ENCODE measurements at regions not wholly inside any gene's neighbourhood (a gene's known extent, or its start where the extent isn't known, plus 50 kb on each side); places are given as distances from the start of the nearest gene placed in this dataset.

- DNase-seq: no peak
Observed at GRCh38 chr9:87824216-87824875, 58.3 kb upstream of the SPATA31E1 start.

- DNase-seq: no peak
Observed at GRCh38 chr9:87824886-87825285, 57.8 kb upstream of the SPATA31E1 start.

GRCh38 chr9:87826331-87826730 is 56.3 kb upstream of the SPATA31E1 start:
- no peak for DNase-seq

DNA sequence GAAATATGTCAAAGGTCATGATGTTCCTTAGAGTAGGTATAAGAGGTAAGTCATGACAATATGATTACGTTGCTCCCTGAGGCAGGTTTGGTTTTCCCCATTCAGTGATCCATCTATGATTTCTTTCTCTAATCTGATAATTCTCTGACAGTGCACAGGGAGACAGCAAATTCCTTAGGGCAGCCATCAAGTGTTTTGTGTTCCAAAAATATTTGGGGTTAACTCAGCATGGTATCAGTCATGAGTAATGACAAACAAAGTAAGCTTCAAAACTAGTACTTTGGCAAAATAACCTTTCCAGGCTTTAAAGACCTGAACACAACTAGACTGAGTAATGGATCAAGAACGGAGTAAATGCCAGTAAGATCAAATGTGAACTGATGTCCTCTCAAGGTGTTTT is 55.3 kb upstream of the SPATA31E1 start:
- DNase-seq: no peak

GRCh38 chr9:87829756-87830155 is 52.9 kb upstream of the SPATA31E1 start:
- DNase-seq: no peak

DNA sequence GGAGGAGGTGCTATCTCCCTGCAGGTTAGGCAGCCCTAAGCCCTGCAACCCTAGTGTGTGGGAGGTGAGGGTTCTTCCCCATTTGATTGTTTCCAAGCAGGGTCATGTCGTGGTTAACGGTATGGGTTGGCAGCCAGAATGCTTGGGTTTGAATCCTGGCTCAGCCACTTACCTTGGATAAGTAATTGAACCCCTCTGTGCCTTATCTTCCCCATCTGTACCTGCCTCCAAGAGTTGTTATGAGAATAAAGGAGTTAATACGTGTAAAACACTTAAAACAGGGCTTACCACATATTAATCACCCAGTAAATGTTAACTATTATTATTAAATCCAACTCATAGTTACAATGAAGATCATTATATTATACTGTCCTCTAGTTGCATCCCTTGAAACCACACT is 52.2 kb upstream of the SPATA31E1 start:
- DNase-seq: no peak

GRCh38 chr9:87831159-87831558 is 51.5 kb upstream of the SPATA31E1 start:
- DNase-seq: no peak
